ENCODE measurements at regions not wholly inside any gene's neighbourhood (a gene's known extent, or its start where the extent isn't known, plus 50 kb on each side); places are given as distances from the start of the nearest gene placed in this dataset.

DNA sequence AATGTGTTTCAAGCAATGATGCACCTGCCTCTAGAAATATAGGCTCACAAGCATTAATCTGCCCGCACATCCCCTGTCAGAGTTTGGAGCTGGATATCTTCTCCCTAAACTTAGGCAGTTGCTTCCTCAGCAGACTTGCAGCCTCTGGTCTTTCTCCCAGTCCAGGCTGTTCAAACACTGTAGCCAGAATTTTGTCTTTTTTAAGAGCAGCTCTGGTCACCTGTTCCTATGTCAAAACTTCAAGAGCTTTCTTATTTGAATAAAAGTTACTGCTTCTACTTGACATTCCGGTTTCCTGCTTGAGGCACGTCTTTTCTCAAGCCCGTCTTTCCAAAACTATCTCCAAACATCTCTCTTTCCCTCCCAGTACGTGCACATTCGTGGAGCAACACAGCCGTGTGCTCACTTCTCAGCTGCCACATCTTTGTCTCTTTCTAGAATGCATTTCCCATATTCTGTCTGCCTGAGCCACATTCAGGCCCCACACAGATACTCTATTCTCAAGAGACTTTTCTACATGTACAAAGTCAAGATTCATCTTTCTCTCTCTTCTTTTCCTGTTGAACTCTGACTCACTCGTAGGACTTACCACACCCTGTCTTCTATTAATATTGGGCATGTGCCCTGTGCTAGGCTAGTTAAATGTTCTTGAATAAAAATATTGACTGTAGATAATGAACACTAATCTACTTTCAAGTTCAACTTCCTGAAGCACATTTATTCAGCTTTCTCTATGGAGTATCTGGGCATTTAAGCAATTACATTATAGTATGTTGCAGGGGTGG lies 307.7 kb upstream of the SOX2 start:
- H3K27me3 ChIP-seq (replicated peaks in 1 of 4; ENCODE audit: control insufficient read depth in 3 of 4, extremely low read depth in 1 of 4, insufficient read depth in 3 of 4, low read length in 3 of 4): no peaks in the 10 kb centered on the region
- FAIRE-seq (no peak), DNase-seq (ENCODE audit: low read depth in 1 of 2, low spot score in 2 of 2) (no peak)
- no peaks in the 10 kb centered on the region for H3K79me1 ChIP-seq (ENCODE audit: low read depth, low read length)
- no peaks in the 10 kb centered on the region for H3K36me3 ChIP-seq (ENCODE audit: control insufficient read depth in 2 of 4, insufficient read depth in 4 of 4, low read length in 3 of 4)
- WGBS, 2 experiments (ENCODE audit: extremely low coverage in 1 of 2, insufficient coverage in 1 of 2, insufficient read length in 1 of 2, insufficient replicate concordance in 2 of 2, low coverage in 1 of 2, low lambda C conversion rate in 2 of 2, missing lambda C conversion rate in 1 of 2): 92% methylated on average over 8 of the region's 8 CpGs; no CpG with 5 or more reads in 1 of the 2 experiments
- H3K4me1 ChIP-seq (replicated peaks in 1 of 4; ENCODE audit: control insufficient read depth in 3 of 4, insufficient read depth in 4 of 4, low read length in 3 of 4): no peaks in the 10 kb centered on the region
- H3K27ac ChIP-seq (ENCODE audit: low read depth, low read length): no peak overlapping the region
- H2BK5ac ChIP-seq (ENCODE audit: low read depth, low read length): no peak overlapping the region
- no peak overlapping the region for H3K4me3 ChIP-seq (ENCODE audit: extremely low read depth in 1 of 4, insufficient read depth in 2 of 4, low read depth in 3 of 4, low read length in 4 of 4)
- no peak overlapping the region for H2BK120ac ChIP-seq (replicated peaks; ENCODE audit: low read depth, low read length)
- no peaks in the 10 kb centered on the region for H3K79me2 ChIP-seq (ENCODE audit: control insufficient read depth in 1 of 2, insufficient read depth in 2 of 2, low read length in 2 of 2)
- CTCF ChIA-PET (ENCODE audit: partially characterized antibody): interaction anchor here (1.2 kb wide), 2 partner anchors 75 to 77 kb away, joined by 3 to 5 read pairs; no protein-coding TSS in a partner anchor
- no peak overlapping the region for H3K23ac ChIP-seq (ENCODE audit: insufficient read length)
- H3K9ac ChIP-seq (replicated peaks in 1 of 4; ENCODE audit: extremely low read depth in 1 of 4, low read depth in 3 of 4, low read length in 3 of 4): no peak overlapping the region
- no peak overlapping the region for H3K56ac ChIP-seq (replicated peaks; ENCODE audit: insufficient read length, low read depth, low read length)
- H2BK15ac ChIP-seq (ENCODE audit: low read length): no peak overlapping the region
- H2BK20ac ChIP-seq (ENCODE audit: low read length): no peak overlapping the region
- H2AK5ac ChIP-seq (ENCODE audit: low read depth, low read length): no peak overlapping the region
- H4K91ac ChIP-seq (replicated peaks; ENCODE audit: insufficient read length, low read length): no peak overlapping the region
- no peaks in the 10 kb centered on the region for H4K20me1 ChIP-seq (replicated peaks in 1 of 2; ENCODE audit: control insufficient read depth in 1 of 2, insufficient read depth in 2 of 2, low read length in 2 of 2)
- H4K5ac ChIP-seq (ENCODE audit: insufficient read length, low read depth, low read length): no peak overlapping the region
- H2AFZ ChIP-seq (ENCODE audit: low read length): no peak overlapping the region
- H2BK12ac ChIP-seq (ENCODE audit: low read depth, low read length): no peak overlapping the region
- POLR2A ChIA-PET (ENCODE audit: partially characterized antibody): no interaction called here
- no peak overlapping the region for H3K18ac ChIP-seq (ENCODE audit: extremely low read depth, low read length)
- H3K23me2 ChIP-seq (ENCODE audit: low read depth, low read length): no peaks in the 10 kb centered on the region
- H3K9me3 ChIP-seq (ENCODE audit: insufficient read depth in 2 of 2, low read depth in 1 of 2, low read length in 1 of 2): no peaks in the 10 kb centered on the region
- no peak overlapping the region for H3K4me2 ChIP-seq (ENCODE audit: insufficient read depth in 1 of 2, low read depth in 2 of 2, low read length in 2 of 2)
- no peak overlapping the region for H3K4ac ChIP-seq (replicated peaks; ENCODE audit: insufficient read length, low read depth, low read length)
- no peak overlapping the region for H3K14ac ChIP-seq (ENCODE audit: insufficient read length)
- no peak overlapping the region for H4K8ac ChIP-seq (ENCODE audit: extremely low read depth, insufficient read depth, low read length)
- TF ChIP-seq JUN (IDR thresholded peaks at IDR 0.05; ENCODE audit: low read depth, low read length) (no peak), TAF7 (optimal IDR thresholded peaks at IDR 0.05; ENCODE audit: borderline replicate concordance, low read depth, low read length) (no peak), EP300 (IDR thresholded peaks at IDR 0.05; ENCODE audit: borderline replicate concordance in 1 of 2, low read depth in 2 of 2, low read length in 2 of 2) (no peak), SIX5 (IDR thresholded peaks at IDR 0.05; ENCODE audit: low read depth, low read length) (no peak), JUND (IDR thresholded peaks at IDR 0.05; ENCODE audit: low read length) (no peak), YY1 (IDR thresholded peaks at IDR 0.05; ENCODE audit: low read depth, low read length) (no peak), TEAD4 (IDR thresholded peaks at IDR 0.05; ENCODE audit: low read depth, low read length) (no peak), CHD1 (IDR thresholded peaks at IDR 0.05; ENCODE audit: low read depth, low read length) (no peak), SRF (IDR thresholded peaks at IDR 0.05; ENCODE audit: low read depth, low read length) (no peak), GTF2F1 (IDR thresholded peaks at IDR 0.05; ENCODE audit: borderline replicate concordance, low read depth, low read length) (no peak), KDM4A (IDR thresholded peaks at IDR 0.05; ENCODE audit: low read depth, low read length, severe bottlenecking) (no peak), CBX5 (IDR thresholded peaks at IDR 0.05; ENCODE audit: low read depth, low read length) (no peak), TAF1 (IDR thresholded peaks at IDR 0.05; ENCODE audit: low read depth, low read length) (no peak), CHD2 (IDR thresholded peaks at IDR 0.05; ENCODE audit: low read length) (no peak), BRCA1 (IDR thresholded peaks at IDR 0.05; ENCODE audit: low read depth, low read length) (no peak)
